ENCODE measurements at regions not wholly inside any gene's neighbourhood (a gene's known extent, or its start where the extent isn't known, plus 50 kb on each side); places are given as distances from the start of the nearest gene placed in this dataset.

GRCh38 chr13:84885868-84886267 is 913.4 kb downstream of the SLITRK6 start:
- TF ChIP-seq EP300 (IDR thresholded peaks at IDR 0.05; ENCODE audit: low read depth), result no peak
- TF ChIP-seq POLR2A (IDR thresholded peaks at IDR 0.05), result no peak
- no peak for TF ChIP-seq POLR2AphosphoS5 (IDR thresholded peaks at IDR 0.05)
- TF ChIP-seq CTCF (IDR thresholded peaks at IDR 0.05), result no peak
- H3K4me3 ChIP-seq, result no peak overlapping the region
- no peaks in the 10 kb centered on the region for H3K4me1 ChIP-seq
- no peaks in the 10 kb centered on the region for H3K9me3 ChIP-seq
- 82 to 91% methylated on average over 6 of the region's 6 CpGs for WGBS, 2 donors (ENCODE audit: low coverage in 1 of 2)
- in situ Hi-C loops (cut with MboI; ENCODE audit: low pct_ligation_motif_present in 1 of 4, low pct_unique_long_range_greater_than_20kb in 1 of 4, low sequenced_read_pairs in 3 of 4) (no loop called here), intact Hi-C loops (cut with DNase I; ENCODE audit: low total_unique reads) (no loop called here)
- DNase-seq, result no peak
- H3K27ac ChIP-seq, result no peak overlapping the region
- H3K27me3 ChIP-seq, result no peaks in the 10 kb centered on the region
- H3K36me3 ChIP-seq, result no peaks in the 10 kb centered on the region

- DNase-seq, result no peak
- Histone ChIP-seq H3K36me3 (no peaks in the 10 kb centered on the region), H3K27me3 (no peaks in the 10 kb centered on the region), H3K9me3 (no peaks in the 10 kb centered on the region), H3K4me1 (no peaks in the 10 kb centered on the region), H3K4me3 (no peak overlapping the region), H3K27ac (no peak overlapping the region)
- in situ Hi-C loops (cut with MboI; ENCODE audit: low pct_ligation_motif_present in 1 of 4, low pct_unique_long_range_greater_than_20kb in 1 of 4, low sequenced_read_pairs in 3 of 4) (no loop called here), intact Hi-C loops (cut with DNase I; ENCODE audit: low total_unique reads) (no loop called here)
- no peak for TF ChIP-seq POLR2AphosphoS5 (IDR thresholded peaks at IDR 0.05)
- TF ChIP-seq CTCF (IDR thresholded peaks at IDR 0.05), result no peak
- no peak for TF ChIP-seq EP300 (IDR thresholded peaks at IDR 0.05; ENCODE audit: low read depth)
- TF ChIP-seq POLR2A (IDR thresholded peaks at IDR 0.05), result no peak
- 66 to 71% methylated on average over 3 of the region's 3 CpGs for WGBS, 2 donors (ENCODE audit: low coverage in 1 of 2)
Measured at GRCh38 chr13:84873951-84874350, 925.3 kb downstream of the SLITRK6 start.

- no peaks in the 10 kb centered on the region for H3K27me3 ChIP-seq
- peak in 1 of 5 experiments; percentile 16 for TF ChIP-seq CTCF (IDR thresholded peaks at IDR 0.05)
- no peak for TF ChIP-seq EP300 (IDR thresholded peaks at IDR 0.05; ENCODE audit: low read depth)
- no peak for TF ChIP-seq POLR2A (IDR thresholded peaks at IDR 0.05)
- no peak for TF ChIP-seq POLR2AphosphoS5 (IDR thresholded peaks at IDR 0.05)
- DNase-seq, result no peak
- in situ Hi-C loops (cut with MboI; ENCODE audit: low pct_ligation_motif_present in 1 of 4, low pct_unique_long_range_greater_than_20kb in 1 of 4, low sequenced_read_pairs in 3 of 4) (no loop called here), intact Hi-C loops (cut with DNase I; ENCODE audit: low total_unique reads) (no loop called here)
- no peak overlapping the region for H3K27ac ChIP-seq
- WGBS, 2 donors (ENCODE audit: low coverage in 1 of 2), result 43 to 64% methylated on average over 3 to 6 of the region's 6 CpGs
- no peaks in the 10 kb centered on the region for H3K9me3 ChIP-seq
- H3K36me3 ChIP-seq, result no peaks in the 10 kb centered on the region
- no peak overlapping the region for H3K4me3 ChIP-seq
- H3K4me1 ChIP-seq, result no peaks in the 10 kb centered on the region
Measured at GRCh38 chr13:84870190-84870589, 929.0 kb downstream of the SLITRK6 start.

- DNase-seq, result no peak
- Histone ChIP-seq H3K36me3 (no peaks in the 10 kb centered on the region), H3K27ac (no peak overlapping the region), H3K27me3 (no peaks in the 10 kb centered on the region), H3K9me3 (no peaks in the 10 kb centered on the region), H3K4me1 (no peaks in the 10 kb centered on the region), H3K4me3 (no peak overlapping the region)
- intact Hi-C loops (cut with DNase I; ENCODE audit: low total_unique reads) (no loop called here), in situ Hi-C loops (cut with MboI; ENCODE audit: low pct_ligation_motif_present in 1 of 4, low pct_unique_long_range_greater_than_20kb in 1 of 4, low sequenced_read_pairs in 3 of 4) (no loop called here)
- no peak for TF ChIP-seq EP300 (IDR thresholded peaks at IDR 0.05; ENCODE audit: low read depth)
- no peak for TF ChIP-seq POLR2AphosphoS5 (IDR thresholded peaks at IDR 0.05)
- TF ChIP-seq CTCF (IDR thresholded peaks at IDR 0.05), result no peak
- TF ChIP-seq POLR2A (IDR thresholded peaks at IDR 0.05), result no peak
Measured at GRCh38 chr13:84867246-84867645, 932.0 kb downstream of the SLITRK6 start.
